ENCODE measurements at regions not wholly inside any gene's neighbourhood (a gene's known extent, or its start where the extent isn't known, plus 50 kb on each side); places are given as distances from the start of the nearest gene placed in this dataset.
"Not testable (repeated sequence)": the region's sequence is repeated elsewhere in the genome, so short reads cannot be mapped to it uniquely, and the experiment has no call there.

- no peak overlapping the region for H3K4me3 Mint-ChIP-seq (ENCODE audit: unreplicated experiment)
- ChIA-PET POLR2A (interaction anchor here (0.6 to 1.1 kb wide), 9 partner anchors 15 to 341 kb away, joined by 3 to 7 read pairs (median 3); no protein-coding TSS in a partner anchor), CTCF (interaction anchor here (0.7 kb wide), 2 partner anchors 12 to 67 kb away, joined by 3 to 4 read pairs; no protein-coding TSS in a partner anchor)
- H3K4me1 Mint-ChIP-seq (ENCODE audit: insufficient read depth, unreplicated experiment): no peaks in the 10 kb centered on the region
- no peaks in the 10 kb centered on the region for H3K36me3 Mint-ChIP-seq (ENCODE audit: insufficient read depth, unreplicated experiment)
- intact Hi-C loops (cut with micrococcal nuclease): no loop called here
- H3K27me3 Mint-ChIP-seq (ENCODE audit: insufficient read depth, unreplicated experiment): no peaks in the 10 kb centered on the region
- no peaks in the 10 kb centered on the region for H3K9me3 Mint-ChIP-seq (ENCODE audit: unreplicated experiment)
- no peak overlapping the region for H3K27ac Mint-ChIP-seq (ENCODE audit: low read depth, unreplicated experiment)
- BruUV-seq (replicated peaks): no TSS peak
- DNase-seq (ENCODE audit: unreplicated experiment): no peak
- TF ChIP-seq CTCF (IDR thresholded peaks at IDR 0.05; ENCODE audit: unreplicated experiment): no peak
Measured at GRCh38 chr12:91882910-91883309, 262.7 kb downstream of the BTG1 start.

- Mint-ChIP-seq H3K27me3 (ENCODE audit: insufficient read depth, unreplicated experiment) (no peaks in the 10 kb centered on the region), H3K9me3 (ENCODE audit: unreplicated experiment) (no peaks in the 10 kb centered on the region), H3K4me3 (ENCODE audit: unreplicated experiment) (no peak overlapping the region), H3K36me3 (ENCODE audit: insufficient read depth, unreplicated experiment) (no peaks in the 10 kb centered on the region), H3K4me1 (ENCODE audit: insufficient read depth, unreplicated experiment) (no peaks in the 10 kb centered on the region), H3K27ac (ENCODE audit: low read depth, unreplicated experiment) (no peak overlapping the region)
- no peak for TF ChIP-seq CTCF (IDR thresholded peaks at IDR 0.05; ENCODE audit: unreplicated experiment)
- ChIA-PET POLR2A (interaction anchor here (0.9 kb wide), 1 partner anchor 10 kb away, joined by 4 read pairs; no protein-coding TSS in a partner anchor), CTCF (interaction anchor here (1.1 kb wide), 1 partner anchor 13 kb away, joined by 4 read pairs; no protein-coding TSS in a partner anchor)
- no peak for DNase-seq (ENCODE audit: unreplicated experiment)
- intact Hi-C loops (cut with micrococcal nuclease): no loop called here
- no TSS peak for BruUV-seq (replicated peaks)
Measured at GRCh38 chr12:91880528-91880927, 265.1 kb downstream of the BTG1 start.

DNA sequence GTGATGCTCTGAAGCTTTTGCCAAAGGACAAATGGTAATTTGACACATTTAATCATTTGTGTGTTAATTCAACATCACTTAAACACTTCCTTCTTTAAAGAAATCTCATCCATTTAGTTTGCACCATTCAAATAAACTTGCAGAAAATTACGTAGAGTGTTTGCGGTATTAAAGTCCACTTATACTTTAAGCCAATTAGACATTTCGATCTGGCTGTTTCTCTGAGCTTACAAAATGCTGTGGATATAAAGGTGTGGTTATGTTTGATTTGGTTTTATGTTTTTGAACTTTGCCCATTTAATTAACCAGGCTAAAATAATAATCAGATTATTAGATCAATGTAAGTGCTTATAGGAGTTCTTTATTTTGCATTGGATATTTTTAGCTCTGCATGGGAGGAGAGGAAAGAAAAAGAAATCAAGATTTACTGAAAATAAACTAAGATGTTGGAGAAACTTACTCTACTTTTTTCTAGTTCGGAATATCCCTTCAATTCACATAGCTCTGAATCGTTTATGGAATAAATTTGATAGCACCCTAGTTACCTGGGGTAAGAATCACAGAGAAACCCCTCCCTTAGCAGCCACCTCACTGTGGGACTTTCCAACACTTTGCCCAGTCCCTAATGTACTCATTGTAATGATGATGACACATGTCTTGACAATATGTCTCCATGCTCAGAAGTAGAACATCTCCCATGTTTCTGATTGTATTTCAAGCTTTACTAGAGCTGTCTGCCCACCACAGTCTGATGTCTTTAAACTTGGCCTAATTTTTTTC lies 268.0 kb downstream of the BTG1 start:
- H3K36me3 Mint-ChIP-seq (ENCODE audit: insufficient read depth, unreplicated experiment): no peaks in the 10 kb centered on the region
- no peaks in the 10 kb centered on the region for H3K27me3 Mint-ChIP-seq (ENCODE audit: insufficient read depth, unreplicated experiment)
- DNase-seq (ENCODE audit: unreplicated experiment): no peak
- ChIA-PET POLR2A (interaction anchor here (0.6 to 1.7 kb wide), 4 partner anchors 9 to 844 kb away, joined by 3 to 7 read pairs (median 3); no protein-coding TSS in a partner anchor), CTCF (interaction anchor here (0.8 kb wide), 1 partner anchor 496 kb away, joined by 3 read pairs; no protein-coding TSS in a partner anchor)
- no TSS peak for BruUV-seq (replicated peaks)
- intact Hi-C loops (cut with micrococcal nuclease): no loop called here
- no peak overlapping the region for H3K27ac Mint-ChIP-seq (ENCODE audit: low read depth, unreplicated experiment)
- TF ChIP-seq CTCF (IDR thresholded peaks at IDR 0.05; ENCODE audit: unreplicated experiment): no peak
- H3K4me3 Mint-ChIP-seq (ENCODE audit: unreplicated experiment): no peak overlapping the region
- no peaks in the 10 kb centered on the region for H3K4me1 Mint-ChIP-seq (ENCODE audit: insufficient read depth, unreplicated experiment)
- no peaks in the 10 kb centered on the region for H3K9me3 Mint-ChIP-seq (ENCODE audit: unreplicated experiment)

DNA sequence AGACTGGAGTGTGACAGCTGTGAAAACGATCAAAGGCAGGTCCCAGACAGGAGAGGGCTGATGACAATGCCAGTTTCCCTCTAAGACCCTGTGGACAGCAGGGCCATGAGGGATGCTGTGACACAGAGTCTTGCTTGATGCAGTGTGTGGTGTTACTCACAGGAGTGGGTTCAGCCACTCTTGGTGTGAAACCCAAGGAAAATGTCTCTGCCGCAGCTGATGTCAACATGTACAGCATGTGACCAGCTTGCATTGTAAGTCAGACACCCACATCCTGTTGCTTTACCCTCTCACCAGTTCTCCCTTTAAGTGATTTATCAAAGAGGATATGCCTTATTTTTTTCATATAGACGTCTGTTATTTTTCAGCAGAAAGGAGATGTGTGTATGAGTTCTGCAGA lies 268.6 kb downstream of the BTG1 start:
- ChIA-PET CTCF (interaction anchor here (0.8 kb wide), 1 partner anchor 496 kb away, joined by 3 read pairs; no protein-coding TSS in a partner anchor), POLR2A (interaction anchor here (1.3 to 1.9 kb wide), 3 partner anchors 10 to 13 kb away, joined by 3 to 10 read pairs (median 7); no protein-coding TSS in a partner anchor)
- BruUV-seq (replicated peaks): no TSS peak
- no peak for TF ChIP-seq CTCF (IDR thresholded peaks at IDR 0.05; ENCODE audit: unreplicated experiment)
- no peaks in the 10 kb centered on the region for H3K27me3 Mint-ChIP-seq (ENCODE audit: insufficient read depth, unreplicated experiment)
- no peaks in the 10 kb centered on the region for H3K4me1 Mint-ChIP-seq (ENCODE audit: insufficient read depth, unreplicated experiment)
- no peaks in the 10 kb centered on the region for H3K9me3 Mint-ChIP-seq (ENCODE audit: unreplicated experiment)
- H3K27ac Mint-ChIP-seq (ENCODE audit: low read depth, unreplicated experiment): no peak overlapping the region
- intact Hi-C loops (cut with micrococcal nuclease): no loop called here
- H3K36me3 Mint-ChIP-seq (ENCODE audit: insufficient read depth, unreplicated experiment): no peaks in the 10 kb centered on the region
- no peak overlapping the region for H3K4me3 Mint-ChIP-seq (ENCODE audit: unreplicated experiment)
- no peak for DNase-seq (ENCODE audit: unreplicated experiment)

- H3K36me3 Mint-ChIP-seq (ENCODE audit: insufficient read depth, unreplicated experiment); H3K9me3 Mint-ChIP-seq (ENCODE audit: unreplicated experiment); H3K27me3 Mint-ChIP-seq (ENCODE audit: insufficient read depth, unreplicated experiment); H3K4me3 Mint-ChIP-seq (ENCODE audit: unreplicated experiment); CTCF ChIA-PET; intact Hi-C loops (cut with micrococcal nuclease); H3K4me1 Mint-ChIP-seq (ENCODE audit: insufficient read depth, unreplicated experiment); DNase-seq (ENCODE audit: unreplicated experiment); BruUV-seq (replicated peaks); H3K27ac Mint-ChIP-seq (ENCODE audit: low read depth, unreplicated experiment): not testable (repeated sequence)
- POLR2A ChIA-PET: interaction anchor here (1.3 to 1.9 kb wide), 2 partner anchors 9 to 14 kb away, joined by 3 to 10 read pairs; no protein-coding TSS in a partner anchor
Measured at GRCh38 chr12:91875671-91876070, 270.0 kb downstream of the BTG1 start.

Measured in MCF 10A (cell line).